GM10266 (cell line): ENCODE measurements at regions not wholly inside any gene's neighbourhood (a gene's known extent, or its start where the extent isn't known, plus 50 kb on each side); places are given as distances from the start of the nearest gene placed in this dataset.

Source experiments
- DNase-seq: peaks from one replicate; pipeline ENCODE4 v3.0.0; 2012; ENCODE audit errors: extremely low spot score
- TF ChIP-seq, protein P1 (sequence below): IDR thresholded peaks from 2 replicates; pipeline ENCODE4 v1.5.1; 2012; ENCODE audit warnings: mild to moderate bottlenecking, low read depth; ENCODE audit not compliant: control insufficient read depth, insufficient read depth; ENCODE audit errors: missing control alignments

DNA sequence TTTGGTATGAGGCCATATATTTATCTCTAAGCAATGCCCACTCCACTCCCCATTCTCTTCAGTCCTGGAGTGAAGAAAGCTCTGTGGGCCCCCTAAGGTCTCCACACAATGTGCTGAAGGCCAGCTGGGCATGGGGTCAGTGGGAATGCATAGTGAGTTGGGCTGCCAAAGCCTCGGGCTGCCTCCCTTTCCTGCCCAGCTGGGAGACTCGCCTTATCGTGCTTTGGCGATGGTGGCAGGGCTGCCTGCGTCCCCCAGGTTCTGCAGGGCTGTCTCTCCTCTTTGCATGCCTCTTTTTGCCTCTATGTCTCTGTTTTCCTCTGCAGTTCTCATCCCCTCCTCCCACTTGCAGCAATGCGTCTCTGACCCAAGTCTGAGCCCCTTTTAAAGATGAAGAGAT, 116.5 kb downstream of the CYLD start:
- no peak for DNase-seq

DNA sequence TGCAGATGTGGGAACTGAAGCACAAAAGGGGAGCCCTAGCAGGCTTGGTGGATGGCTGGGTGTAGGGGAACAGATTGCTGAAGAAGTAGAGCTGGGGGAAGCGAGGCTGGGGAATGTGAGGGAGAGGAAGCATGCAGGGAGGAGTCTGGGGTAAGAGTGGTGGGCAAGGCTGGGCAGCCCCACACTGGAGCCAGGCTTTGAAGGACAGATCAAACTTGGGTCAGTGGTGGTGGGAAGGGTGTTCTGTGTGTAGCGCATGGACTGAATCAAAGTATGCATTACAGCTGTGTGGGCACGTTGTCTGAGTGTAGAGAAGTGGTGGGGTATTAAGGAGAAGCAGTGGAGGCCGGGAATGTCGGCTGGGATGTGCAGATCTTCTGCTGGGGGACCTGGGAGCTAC, 116.0 kb downstream of the CYLD start:
- TF ChIP-seq, protein P1, sequence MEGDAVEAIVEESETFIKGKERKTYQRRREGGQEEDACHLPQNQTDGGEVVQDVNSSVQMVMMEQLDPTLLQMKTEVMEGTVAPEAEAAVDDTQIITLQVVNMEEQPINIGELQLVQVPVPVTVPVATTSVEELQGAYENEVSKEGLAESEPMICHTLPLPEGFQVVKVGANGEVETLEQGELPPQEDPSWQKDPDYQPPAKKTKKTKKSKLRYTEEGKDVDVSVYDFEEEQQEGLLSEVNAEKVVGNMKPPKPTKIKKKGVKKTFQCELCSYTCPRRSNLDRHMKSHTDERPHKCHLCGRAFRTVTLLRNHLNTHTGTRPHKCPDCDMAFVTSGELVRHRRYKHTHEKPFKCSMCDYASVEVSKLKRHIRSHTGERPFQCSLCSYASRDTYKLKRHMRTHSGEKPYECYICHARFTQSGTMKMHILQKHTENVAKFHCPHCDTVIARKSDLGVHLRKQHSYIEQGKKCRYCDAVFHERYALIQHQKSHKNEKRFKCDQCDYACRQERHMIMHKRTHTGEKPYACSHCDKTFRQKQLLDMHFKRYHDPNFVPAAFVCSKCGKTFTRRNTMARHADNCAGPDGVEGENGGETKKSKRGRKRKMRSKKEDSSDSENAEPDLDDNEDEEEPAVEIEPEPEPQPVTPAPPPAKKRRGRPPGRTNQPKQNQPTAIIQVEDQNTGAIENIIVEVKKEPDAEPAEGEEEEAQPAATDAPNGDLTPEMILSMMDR = no peak
- DNase-seq = no peak

More for the DNA sequence above, 116.5 kb downstream of the CYLD start:
- TF ChIP-seq, protein P1 = no peak

- TF ChIP-seq, protein P1 = no peak
- no peak for DNase-seq
Observed at GRCh38 chr16:50856991-50857390, 115.1 kb downstream of the CYLD start.

GRCh38 chr16:50853329-50853728, 111.4 kb downstream of the CYLD start:
- TF ChIP-seq, protein P1 = no peak
- no peak for DNase-seq
